BJ (cell line): ENCODE measurements at regions not wholly inside any gene's neighbourhood (a gene's known extent, or its start where the extent isn't known, plus 50 kb on each side); places are given as distances from the start of the nearest gene placed in this dataset.

ENCODE experiments used
- CTCF ChIA-PET: fragments of 350-600 bp; formaldehyde crosslinking; extraction: SDS; loops from one replicate; lab custom pipeline; 2021; ENCODE audit warnings: antibody characterized with exemption, inconsistent platforms; lab: Yijun Ruan, JAX
- POLR2A ChIA-PET: fragments of 300-600 bp; sonication (Branson Sonifier 250); formaldehyde crosslinking; extraction: SDS; loops from one replicate; lab custom pipeline; 2021; ENCODE audit warnings: antibody characterized with exemption; lab: Charles Lee
- DNase-seq: peaks from one replicate; pipeline ENCODE4 v3.0.0-alpha.2; 2011; ENCODE audit warnings: low read depth
- H3K27me3 ChIP-seq: 2 replicates; pipeline ENCODE4 v1.6.0; 2011; ENCODE audit warnings: low read length; ENCODE audit not compliant: control insufficient read depth, insufficient read depth
- H3K36me3 ChIP-seq: 2 replicates; pipeline ENCODE4 v1.5.1; 2011; ENCODE audit warnings: low read length; ENCODE audit not compliant: control insufficient read depth, insufficient read depth
- H3K4me3 ChIP-seq: 2 replicates; pipeline ENCODE4 v1.5.1; 2011; ENCODE audit warnings: low read depth, mild to moderate bottlenecking, control low read depth, low read length
- TF ChIP-seq, protein P1 (sequence below): IDR thresholded peaks from 2 replicates; pipeline ENCODE4 v1.5.1; 2011; ENCODE audit warnings: low read depth, mild to moderate bottlenecking, control low read depth, inconsistent platforms, low read length, moderate library complexity; ENCODE audit not compliant: insufficient read depth

DNA sequence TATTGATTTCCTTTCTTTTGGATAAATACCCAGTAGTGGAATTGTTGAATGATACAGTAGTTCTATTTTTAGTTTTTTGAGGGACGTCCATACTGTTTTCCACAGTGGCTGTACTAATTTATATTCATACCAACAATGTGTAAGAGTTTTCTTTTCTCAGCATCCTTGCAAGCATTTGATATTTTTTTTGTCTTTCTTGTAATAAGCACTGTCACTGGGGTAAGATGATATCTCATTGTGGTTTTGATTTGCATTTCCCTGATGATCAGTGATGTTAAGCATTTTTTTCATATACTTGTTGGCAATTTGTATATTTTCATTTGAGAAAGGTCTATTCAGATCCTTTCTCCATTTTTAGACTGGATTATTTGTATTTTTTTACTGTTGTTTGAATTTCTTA, 308.7 kb downstream of the PTEN start:
- Histone ChIP-seq H3K27me3 (no peaks in the 10 kb centered on the region), H3K4me3 (no peak overlapping the region), H3K36me3 (no peaks in the 10 kb centered on the region)
- DNase-seq = no peak
- CTCF ChIA-PET = no interaction called here
- TF ChIP-seq, protein P1, sequence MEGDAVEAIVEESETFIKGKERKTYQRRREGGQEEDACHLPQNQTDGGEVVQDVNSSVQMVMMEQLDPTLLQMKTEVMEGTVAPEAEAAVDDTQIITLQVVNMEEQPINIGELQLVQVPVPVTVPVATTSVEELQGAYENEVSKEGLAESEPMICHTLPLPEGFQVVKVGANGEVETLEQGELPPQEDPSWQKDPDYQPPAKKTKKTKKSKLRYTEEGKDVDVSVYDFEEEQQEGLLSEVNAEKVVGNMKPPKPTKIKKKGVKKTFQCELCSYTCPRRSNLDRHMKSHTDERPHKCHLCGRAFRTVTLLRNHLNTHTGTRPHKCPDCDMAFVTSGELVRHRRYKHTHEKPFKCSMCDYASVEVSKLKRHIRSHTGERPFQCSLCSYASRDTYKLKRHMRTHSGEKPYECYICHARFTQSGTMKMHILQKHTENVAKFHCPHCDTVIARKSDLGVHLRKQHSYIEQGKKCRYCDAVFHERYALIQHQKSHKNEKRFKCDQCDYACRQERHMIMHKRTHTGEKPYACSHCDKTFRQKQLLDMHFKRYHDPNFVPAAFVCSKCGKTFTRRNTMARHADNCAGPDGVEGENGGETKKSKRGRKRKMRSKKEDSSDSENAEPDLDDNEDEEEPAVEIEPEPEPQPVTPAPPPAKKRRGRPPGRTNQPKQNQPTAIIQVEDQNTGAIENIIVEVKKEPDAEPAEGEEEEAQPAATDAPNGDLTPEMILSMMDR = no peak
- POLR2A ChIA-PET = no interaction called here

DNA sequence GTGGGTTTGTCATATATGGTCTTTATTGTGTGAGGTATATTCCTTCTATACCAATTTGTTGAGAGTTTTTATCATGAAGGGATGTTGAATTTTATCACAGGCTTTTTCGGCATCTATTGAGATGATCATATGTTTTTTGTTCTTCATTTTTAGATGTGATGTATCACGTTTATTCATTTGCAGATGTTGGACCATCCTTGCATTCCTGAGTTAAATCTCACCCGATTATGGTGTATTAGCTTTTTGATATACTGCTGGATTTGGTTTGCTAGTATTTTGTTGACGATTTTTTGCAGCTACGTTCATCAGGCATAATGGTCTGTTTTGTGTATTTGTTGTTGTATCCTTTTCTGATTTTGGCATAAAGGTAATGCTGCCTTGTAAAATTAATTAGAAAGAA, 311.0 kb downstream of the PTEN start:
- POLR2A ChIA-PET = no interaction called here
- no peak for DNase-seq
- H3K36me3 ChIP-seq = no peaks in the 10 kb centered on the region
- TF ChIP-seq, protein P1 = no peak
- no peak overlapping the region for H3K4me3 ChIP-seq
- H3K27me3 ChIP-seq = no peaks in the 10 kb centered on the region
- CTCF ChIA-PET = no interaction called here

DNA sequence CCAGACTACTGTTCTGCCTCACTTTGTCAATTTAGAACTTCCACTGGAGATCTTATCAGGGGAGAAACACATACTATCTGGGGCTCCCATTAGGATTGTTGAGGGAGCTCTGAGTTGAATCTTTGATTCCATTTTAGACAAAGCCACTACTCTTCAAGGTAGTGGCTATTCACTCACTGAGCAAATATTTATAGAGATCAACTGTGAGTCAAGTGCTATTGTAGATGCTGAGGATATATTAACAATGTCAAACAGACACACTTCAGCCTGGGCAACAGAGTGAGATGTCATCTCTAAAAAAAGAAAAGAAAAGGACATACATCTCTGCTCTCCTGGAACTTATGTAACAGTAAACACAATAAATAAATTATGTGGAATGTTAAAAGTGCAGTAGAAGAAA, 315.3 kb downstream of the PTEN start:
- Histone ChIP-seq H3K36me3 (no peaks in the 10 kb centered on the region), H3K27me3 (no peaks in the 10 kb centered on the region), H3K4me3 (no peak overlapping the region)
- DNase-seq = no peak
- CTCF ChIA-PET = interaction anchor here (0.5 kb wide), 1 partner anchor 1465 kb away, joined by 3 read pairs; no protein-coding TSS in a partner anchor
- TF ChIP-seq, protein P1 = no peak
- POLR2A ChIA-PET = no interaction called here

DNA sequence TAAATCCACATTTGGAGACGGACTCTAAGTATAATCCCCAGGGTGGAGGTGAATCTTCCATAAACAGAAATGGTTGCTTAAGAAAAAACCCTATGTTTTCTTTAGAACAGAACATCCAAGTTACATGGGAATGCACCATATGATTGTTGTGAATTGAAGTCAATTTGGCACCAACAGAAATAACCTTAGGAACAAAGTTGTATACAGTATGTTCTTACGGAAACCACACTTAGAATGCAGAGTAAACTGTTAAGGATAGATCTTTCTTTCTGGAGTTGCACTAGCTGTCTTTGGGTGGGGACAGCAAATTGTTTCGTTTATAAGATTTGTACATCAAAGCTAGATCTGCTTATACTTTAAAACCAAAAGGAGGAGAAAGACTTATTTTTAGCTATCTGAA, 316.4 kb downstream of the PTEN start:
- Histone ChIP-seq H3K36me3 (no peaks in the 10 kb centered on the region), H3K27me3 (no peaks in the 10 kb centered on the region), H3K4me3 (no peak overlapping the region)
- TF ChIP-seq, protein P1 = no peak
- CTCF ChIA-PET = interaction anchor here (0.9 kb wide), 1 partner anchor 299 kb away, joined by 3 read pairs; no protein-coding TSS in a partner anchor
- no peak for DNase-seq
- POLR2A ChIA-PET = no interaction called here

DNA sequence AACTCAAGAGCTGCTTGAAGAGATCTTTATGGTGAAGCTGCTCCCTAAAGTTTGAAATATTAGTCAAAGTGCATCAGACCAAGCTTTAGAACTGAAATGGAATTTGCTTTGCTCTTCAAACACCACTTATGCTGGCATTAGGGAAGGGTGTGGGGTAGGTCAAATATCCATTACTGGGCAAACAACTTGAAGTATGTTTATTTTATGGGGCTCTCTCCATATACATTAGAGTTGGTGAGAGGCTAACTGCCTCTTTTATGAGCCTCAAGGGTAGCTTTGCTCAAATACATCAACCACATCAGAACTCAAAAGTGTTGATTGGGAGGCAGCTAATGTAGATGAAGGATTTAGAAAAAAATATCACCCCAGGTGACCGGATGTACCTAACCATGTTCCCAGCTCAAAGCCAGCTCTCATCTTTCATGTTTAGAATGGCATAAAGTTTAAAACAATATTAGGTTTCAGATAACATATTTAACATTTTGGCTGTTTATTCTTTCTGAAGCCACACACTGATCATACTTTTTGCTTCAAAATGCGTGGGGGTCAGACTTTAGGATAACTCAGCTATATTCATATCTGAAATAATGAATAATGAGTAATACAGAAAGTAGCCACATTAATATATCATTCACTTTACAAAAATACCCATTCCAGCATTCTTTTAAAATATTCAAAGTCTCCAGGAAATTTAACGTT, 318.6 kb downstream of the PTEN start:
- ChIA-PET CTCF (interaction anchor here (0.6 to 1.2 kb wide), 3 partner anchors 12 to 112 kb away, joined by 3 read pairs; no protein-coding TSS in a partner anchor), POLR2A (no interaction called here)
- Histone ChIP-seq H3K4me3 (no peak overlapping the region), H3K27me3 (no peaks in the 10 kb centered on the region), H3K36me3 (no peaks in the 10 kb centered on the region)
- TF ChIP-seq, protein P1 = no peak
- DNase-seq = no peak
